HepG2 (cell line): ENCODE measurements at regions not wholly inside any gene's neighbourhood (a gene's known extent, or its start where the extent isn't known, plus 50 kb on each side); places are given as distances from the start of the nearest gene placed in this dataset.

Source experiments
- ATAC-seq: fragments of 200-7000 bp; cut with Tn5 transposase; 3 replicates; pipeline ENCODE4 v1.9.1; 2020; ENCODE audit warnings: mild to moderate bottlenecking, moderate library complexity
- BruUV-seq: library from RNA; stranded (reverse); fragments of 400-500 nt; replicated peaks from 2 replicates; lab custom pipeline; 2021; lab: Mats Ljungman, UMichigan
- CTCF ChIA-PET: fragments of 300-600 bp; formaldehyde crosslinking; extraction: SDS; loops from one replicate; lab custom pipeline; 2021; ENCODE audit warnings: low total read pairs, inconsistent platforms, low intra/inter-chr PET ratio; lab: Yijun Ruan, JAX
- POLR2A ChIA-PET: fragments of 350-600 bp; sonication (Branson Sonifier 250); formaldehyde crosslinking; loops from one replicate; lab custom pipeline; 2020; ENCODE audit warnings: antibody characterized with exemption, inconsistent platforms; lab: Yijun Ruan, JAX
- DNase-seq: peaks from one replicate; pipeline ENCODE4 v3.0.0-alpha.2; 2015; ENCODE audit warnings: low spot score
- FAIRE-seq: peaks from 3 replicates; lab custom pipeline; 2011; peaks lifted over from hg19 to GRCh38; lab: Jason Lieb, UNC
- H2AFZ ChIP-seq: one replicate; pipeline ENCODE4 v1.6.1; 2011; ENCODE audit warnings: low read length, inconsistent platforms
- H3K27ac ChIP-seq: fragments of 300-600 bp; 3 replicates; pipeline ENCODE4 v1.8.0; 2011; ENCODE audit warnings: mixed run types, mild to moderate bottlenecking, mixed read lengths, low read length, inconsistent platforms; ENCODE audit not compliant: insufficient read depth; ENCODE audit errors: extremely low read length
- H3K27me3 ChIP-seq, 2 experiments: fragments of 200-600 bp in 1 of 2; 2 replicates in 1 of 2; 3 replicates in 1 of 2; pipeline versions ENCODE4 v1.6.0 to v1.8.0; 2011; ENCODE audit warnings: low read length in 2 of 2, mild to moderate bottlenecking in 2 of 2, moderate library complexity in 2 of 2, inconsistent platforms in 1 of 2; ENCODE audit not compliant: insufficient read depth in 2 of 2, control insufficient read depth in 1 of 2
- H3K36me3 ChIP-seq, 2 experiments: fragments of 200-600 bp in 1 of 2; replicated peaks in 1 of 2; 2 replicates in 1 of 2; 3 replicates in 1 of 2; pipeline versions ENCODE4 v1.5.1 to v1.8.0; 2011; ENCODE audit warnings: low read length in 2 of 2, inconsistent platforms in 1 of 2; ENCODE audit not compliant: insufficient read depth in 2 of 2, control insufficient read depth in 1 of 2
- H3K4me1 ChIP-seq: 2 replicates; pipeline ENCODE4 v1.5.1; 2012; ENCODE audit warnings: low read length, inconsistent platforms; ENCODE audit not compliant: insufficient read depth
- H3K4me2 ChIP-seq: 2 replicates; pipeline ENCODE4 v1.6.0; 2011; ENCODE audit warnings: low read depth, low read length, inconsistent platforms
- H3K4me3 ChIP-seq, 3 experiments: fragments of 200-600 bp in 1 of 3; sonication (generic), shearing (Covaris generic) in 1 of 3; replicated peaks in 1 of 3; 2 replicates each; pipeline ENCODE4 v1.5.1; 2011 to 2016; ENCODE audit warnings: low read length in 3 of 3, inconsistent platforms in 2 of 3, low read depth in 2 of 3, mild to moderate bottlenecking in 2 of 3, control low read depth in 1 of 3, mixed read lengths in 1 of 3; ENCODE audit not compliant: insufficient read depth in 1 of 3
- H3K79me2 ChIP-seq: one replicate; pipeline ENCODE4 v1.6.1; 2011; ENCODE audit warnings: low read length, inconsistent platforms; ENCODE audit not compliant: insufficient read depth
- H3K9ac ChIP-seq: 2 replicates; pipeline ENCODE4 v1.6.0; 2011; ENCODE audit warnings: mild to moderate bottlenecking, low read depth, low read length, inconsistent platforms; ENCODE audit not compliant: insufficient read depth
- H3K9me3 ChIP-seq: 2 replicates; pipeline ENCODE4 v1.5.1; 2012; ENCODE audit warnings: mild to moderate bottlenecking, low read length
- H4K20me1 ChIP-seq: 2 replicates; pipeline ENCODE4 v1.6.0; 2011; ENCODE audit warnings: inconsistent platforms, mild to moderate bottlenecking, low read length, moderate library complexity; ENCODE audit not compliant: insufficient read depth
- ARNT2 ChIP-seq: sonication (generic); formaldehyde crosslinking; IDR thresholded peaks from 2 replicates; pipeline ENCODE4 v1.8.0; 2022; ENCODE audit warnings: mild to moderate bottlenecking, low read depth, missing genetic modification reagents, moderate library complexity
- DDIT3 ChIP-seq: sonication (generic); formaldehyde crosslinking; IDR thresholded peaks from 2 replicates; pipeline ENCODE4 v1.4.0; 2020; ENCODE audit warnings: mild to moderate bottlenecking, missing genetic modification reagents
- ELK4 ChIP-seq: sonication (generic); formaldehyde crosslinking; IDR thresholded peaks from 2 replicates; pipeline ENCODE4 v1.9.0; 2021; ENCODE audit warnings: missing genetic modification reagents, borderline replicate concordance
- MEIS1 ChIP-seq: sonication (generic); formaldehyde crosslinking; IDR thresholded peaks from 2 replicates; pipeline ENCODE4 v1.9.0; 2021; ENCODE audit warnings: mild to moderate bottlenecking, missing genetic modification reagents, moderate library complexity, borderline replicate concordance
- RELA ChIP-seq: sonication (generic); formaldehyde crosslinking; IDR thresholded peaks from 2 replicates; pipeline ENCODE4 v1.4.0; 2020; ENCODE audit warnings: missing genetic modification reagents
- ZNF225 ChIP-seq: sonication (generic); formaldehyde crosslinking; IDR thresholded peaks from 2 replicates; pipeline ENCODE4 v1.4.0; 2020; ENCODE audit warnings: mild to moderate bottlenecking, missing genetic modification reagents
- ZNF432 ChIP-seq: sonication (generic); formaldehyde crosslinking; IDR thresholded peaks from 2 replicates; pipeline ENCODE4 v1.5.0; 2020; ENCODE audit warnings: missing genetic modification reagents, mild to moderate bottlenecking, borderline replicate concordance
- WGBS: methylation state at CpG from one replicate; pipeline ENCODE4 v1.1.6; 2017; ENCODE audit warnings: low lambda C conversion rate; 5-methylcytosine and 5-hydroxymethylcytosine counted together
- in situ Hi-C: cut with HindIII; loops from 2 replicates; pipeline ENCODE4 v1.10.0; 2017; ENCODE audit warnings: low pct_unique_long_range_greater_than_20kb; ENCODE audit not compliant: extremely low pct_ligation_motif_present
- intact Hi-C: fragments of 100-400 bp; cut with micrococcal nuclease; formaldehyde crosslinking; loops from one replicate; pipeline ENCODE4 v1.10.0; 2022; ENCODE audit not compliant: unreplicated experiment
- TF ChIP-seq, protein P1 (sequence below): sonication (generic); formaldehyde crosslinking; IDR thresholded peaks from 2 replicates; pipeline ENCODE4 v1.4.0; 2020; ENCODE audit warnings: missing genetic modification reagents; ENCODE audit errors: not compliant biosample characterization
- TF ChIP-seq, protein P2 (sequence below): sonication (generic); formaldehyde crosslinking; IDR thresholded peaks from 2 replicates; pipeline ENCODE4 v1.4.0; 2020; ENCODE audit warnings: missing genetic modification reagents
- TF ChIP-seq, protein P3 (sequence below): sonication (generic); formaldehyde crosslinking; IDR thresholded peaks from 2 replicates; pipeline ENCODE4 v1.8.0; 2022; ENCODE audit warnings: mild to moderate bottlenecking, missing genetic modification reagents, moderate library complexity
- TF ChIP-seq, protein P4 (sequence below): sonication (generic); formaldehyde crosslinking; IDR thresholded peaks from 2 replicates; pipeline ENCODE4 v1.4.0; 2020; ENCODE audit warnings: missing genetic modification reagents

- TF ChIP-seq, protein P1, sequence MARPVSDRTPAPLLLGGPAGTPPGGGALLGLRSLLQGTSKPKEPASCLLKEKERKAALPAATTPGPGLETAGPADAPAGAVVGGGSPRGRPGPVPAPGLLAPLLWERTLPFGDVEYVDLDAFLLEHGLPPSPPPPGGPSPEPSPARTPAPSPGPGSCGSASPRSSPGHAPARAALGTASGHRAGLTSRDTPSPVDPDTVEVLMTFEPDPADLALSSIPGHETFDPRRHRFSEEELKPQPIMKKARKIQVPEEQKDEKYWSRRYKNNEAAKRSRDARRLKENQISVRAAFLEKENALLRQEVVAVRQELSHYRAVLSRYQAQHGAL (CRISPR knock-in tag): no peak
- TF ChIP-seq, protein P2, sequence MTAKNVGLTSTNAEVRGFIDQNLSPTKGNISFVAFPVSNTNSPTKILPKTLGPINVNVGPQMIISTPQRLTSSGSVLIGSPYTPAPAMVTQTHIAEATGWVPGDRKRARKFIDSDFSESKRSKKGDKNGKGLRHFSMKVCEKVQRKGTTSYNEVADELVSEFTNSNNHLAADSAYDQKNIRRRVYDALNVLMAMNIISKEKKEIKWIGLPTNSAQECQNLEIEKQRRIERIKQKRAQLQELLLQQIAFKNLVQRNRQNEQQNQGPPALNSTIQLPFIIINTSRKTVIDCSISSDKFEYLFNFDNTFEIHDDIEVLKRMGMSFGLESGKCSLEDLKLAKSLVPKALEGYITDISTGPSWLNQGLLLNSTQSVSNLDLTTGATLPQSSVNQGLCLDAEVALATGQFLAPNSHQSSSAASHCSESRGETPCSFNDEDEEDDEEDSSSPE (CRISPR knock-in tag): no peak
- TF ChIP-seq DDIT3: no peak
- no peak for TF ChIP-seq ZNF225 (CRISPR knock-in tag)
Measured at GRCh38 chr10:23877791-23878320, 331.1 kb upstream of the KIAA1217 start (continued).

GRCh38 chr10:23884670-23885069, 324.3 kb upstream of the KIAA1217 start:
- no peak for TF ChIP-seq MEIS1 (CRISPR knock-in tag)
- TF ChIP-seq, protein P3, sequence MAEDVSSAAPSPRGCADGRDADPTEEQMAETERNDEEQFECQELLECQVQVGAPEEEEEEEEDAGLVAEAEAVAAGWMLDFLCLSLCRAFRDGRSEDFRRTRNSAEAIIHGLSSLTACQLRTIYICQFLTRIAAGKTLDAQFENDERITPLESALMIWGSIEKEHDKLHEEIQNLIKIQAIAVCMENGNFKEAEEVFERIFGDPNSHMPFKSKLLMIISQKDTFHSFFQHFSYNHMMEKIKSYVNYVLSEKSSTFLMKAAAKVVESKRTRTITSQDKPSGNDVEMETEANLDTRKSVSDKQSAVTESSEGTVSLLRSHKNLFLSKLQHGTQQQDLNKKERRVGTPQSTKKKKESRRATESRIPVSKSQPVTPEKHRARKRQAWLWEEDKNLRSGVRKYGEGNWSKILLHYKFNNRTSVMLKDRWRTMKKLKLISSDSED: no peak
- TF ChIP-seq, protein P4, sequence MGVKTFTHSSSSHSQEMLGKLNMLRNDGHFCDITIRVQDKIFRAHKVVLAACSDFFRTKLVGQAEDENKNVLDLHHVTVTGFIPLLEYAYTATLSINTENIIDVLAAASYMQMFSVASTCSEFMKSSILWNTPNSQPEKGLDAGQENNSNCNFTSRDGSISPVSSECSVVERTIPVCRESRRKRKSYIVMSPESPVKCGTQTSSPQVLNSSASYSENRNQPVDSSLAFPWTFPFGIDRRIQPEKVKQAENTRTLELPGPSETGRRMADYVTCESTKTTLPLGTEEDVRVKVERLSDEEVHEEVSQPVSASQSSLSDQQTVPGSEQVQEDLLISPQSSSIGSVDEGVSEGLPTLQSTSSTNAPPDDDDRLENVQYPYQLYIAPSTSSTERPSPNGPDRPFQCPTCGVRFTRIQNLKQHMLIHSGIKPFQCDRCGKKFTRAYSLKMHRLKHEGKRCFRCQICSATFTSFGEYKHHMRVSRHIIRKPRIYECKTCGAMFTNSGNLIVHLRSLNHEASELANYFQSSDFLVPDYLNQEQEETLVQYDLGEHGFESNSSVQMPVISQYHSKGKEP (CRISPR knock-in tag): no peak
- TF ChIP-seq ZNF432 (CRISPR knock-in tag): no peak
- TF ChIP-seq ARNT2 (CRISPR knock-in tag): no peak
- TF ChIP-seq RELA (CRISPR knock-in tag): no peak
- TF ChIP-seq ELK4 (CRISPR knock-in tag): no peak
- intact Hi-C loops (no loop called here), in situ Hi-C loops (no loop called here)
- Histone ChIP-seq H4K20me1 (no peaks in the 10 kb centered on the region), H3K27ac (no peak overlapping the region), H2AFZ (no peak overlapping the region), H3K79me2 (no peaks in the 10 kb centered on the region), H3K4me3 (no peak overlapping the region), H3K4me2 (no peak overlapping the region), H3K9ac (no peak overlapping the region), H3K36me3 (no peaks in the 10 kb centered on the region), H3K27me3 (no peaks in the 10 kb centered on the region; a peak in 1 of 5 replicates), H3K4me1 (no peaks in the 10 kb centered on the region), H3K9me3 (no peaks in the 10 kb centered on the region)
- 0% methylated on average over 2 of the region's 2 CpGs for WGBS
- POLR2A ChIA-PET: no interaction called here
- CTCF ChIA-PET: no interaction called here
- FAIRE-seq (no peak), DNase-seq (no peak), ATAC-seq (no peak)
- no TSS peak for BruUV-seq
